ENCODE measurements at regions not wholly inside any gene's neighbourhood (a gene's known extent, or its start where the extent isn't known, plus 50 kb on each side); places are given as distances from the start of the nearest gene placed in this dataset.

- TF ChIP-seq CTCF (IDR thresholded peaks at IDR 0.05) (no peak), POLR2A (IDR thresholded peaks at IDR 0.05) (no peak)
Measured at GRCh38 chr4:114100288-114101031, 121.0 kb upstream of the ARSJ start.
